MV-4-11 (cell line): ENCODE measurements at regions not wholly inside any gene's neighbourhood (a gene's known extent, or its start where the extent isn't known, plus 50 kb on each side); places are given as distances from the start of the nearest gene placed in this dataset.
A peak's percentile ranks its signal among the peaks of the same experiment; 100 is the strongest.

ENCODE experiments used
- DNase-seq: peaks from one replicate; lab custom pipeline; 2025; lab: John Stamatoyannopoulos, UW

- no peak for DNase-seq
Measured at GRCh38 chr12:111110556-111110955, 190.2 kb upstream of the MYL2 start.

- DNase-seq = no peak
Measured at GRCh38 chr12:111108726-111109125, 188.3 kb upstream of the MYL2 start.

GRCh38 chr12:111107392-111108178, 187.2 kb upstream of the MYL2 start:
- DNase-seq = no peak

- DNase-seq = no peak
Measured at GRCh38 chr12:111105294-111105693, 184.9 kb upstream of the MYL2 start.

GRCh38 chr12:111103583-111103982, 183.2 kb upstream of the MYL2 start:
- DNase-seq = no peak

GRCh38 chr12:111102102-111102739, 181.8 kb upstream of the MYL2 start:
- no peak for DNase-seq

- no peak for DNase-seq
Measured at GRCh38 chr12:111101003-111101402, 180.6 kb upstream of the MYL2 start.

GRCh38 chr12:111100554-111100953, 180.2 kb upstream of the MYL2 start:
- no peak for DNase-seq

GRCh38 chr12:111100003-111100402, 179.6 kb upstream of the MYL2 start:
- DNase-seq = no peak

- peak; percentile 13 for DNase-seq
Measured at GRCh38 chr12:111099186-111099585, 178.8 kb upstream of the MYL2 start.

GRCh38 chr12:111094157-111095010, 174.0 kb upstream of the MYL2 start:
- no peak for DNase-seq

- DNase-seq = no peak
Measured at GRCh38 chr12:111093428-111094142, 173.2 kb upstream of the MYL2 start.

- DNase-seq = no peak
Measured at GRCh38 chr12:111091051-111091450, 170.7 kb upstream of the MYL2 start.

GRCh38 chr12:111089616-111090015, 169.2 kb upstream of the MYL2 start:
- peak; percentile 21 for DNase-seq

GRCh38 chr12:111088409-111088808, 168.0 kb upstream of the MYL2 start:
- DNase-seq = no peak

GRCh38 chr12:111086947-111087700, 166.7 kb upstream of the MYL2 start:
- no peak for DNase-seq

- DNase-seq = no peak
Measured at GRCh38 chr12:111085096-111085495, 164.7 kb upstream of the MYL2 start.

GRCh38 chr12:111084605-111085004, 164.2 kb upstream of the MYL2 start:
- no peak for DNase-seq

GRCh38 chr12:111084158-111084557, 163.8 kb upstream of the MYL2 start:
- DNase-seq = peak; percentile 7

GRCh38 chr12:111081600-111081999, 161.2 kb upstream of the MYL2 start:
- DNase-seq = no peak

GRCh38 chr12:111078731-111079130, 158.4 kb upstream of the MYL2 start:
- no peak for DNase-seq
